HepG2 (cell line): ENCODE measurements at regions not wholly inside any gene's neighbourhood (a gene's known extent, or its start where the extent isn't known, plus 50 kb on each side); places are given as distances from the start of the nearest gene placed in this dataset.

ENCODE experiments used
- ELF1 ChIP-seq: sonication (generic); formaldehyde crosslinking; IDR thresholded peaks from 2 replicates; pipeline ENCODE4 v1.4.0; 2020; ENCODE audit warnings: missing genetic modification reagents
- EZH2 ChIP-seq: conservative IDR thresholded peaks from 2 replicates; pipeline ENCODE4 v1.6.1; 2012; ENCODE audit warnings: mild to moderate bottlenecking, low read depth, low read length, moderate library complexity
- PHF8 ChIP-seq: sonication (generic); formaldehyde crosslinking; IDR thresholded peaks from 2 replicates; pipeline ENCODE4 v1.5.0; 2020; ENCODE audit warnings: missing genetic modification reagents
- POLR2A ChIP-seq, 2 experiments: IDR thresholded peaks; 2 replicates each; pipeline ENCODE4 v1.6.1; 2011; ENCODE audit warnings: low read depth in 2 of 2, low read length in 2 of 2, mild to moderate bottlenecking in 1 of 2, moderate library complexity in 1 of 2; ENCODE audit not compliant: insufficient read depth in 1 of 2
- SIX4 ChIP-seq: sonication (generic); formaldehyde crosslinking; IDR thresholded peaks from 2 replicates; pipeline ENCODE4 v1.4.0; 2020; ENCODE audit warnings: missing genetic modification reagents
- ZNF468 ChIP-seq: sonication (generic); formaldehyde crosslinking; IDR thresholded peaks from 2 replicates; pipeline ENCODE4 v1.8.0; 2022; ENCODE audit warnings: mild to moderate bottlenecking, moderate library complexity, missing genetic modification reagents
- ZNF83 ChIP-seq: sonication (generic); formaldehyde crosslinking; IDR thresholded peaks from 2 replicates; pipeline ENCODE4 v1.4.0; 2020; ENCODE audit warnings: missing genetic modification reagents, mild to moderate bottlenecking, borderline replicate concordance
- TF ChIP-seq, protein P1 (sequence below): IDR thresholded peaks from 2 replicates; pipeline ENCODE4 v1.6.1; 2016; ENCODE audit warnings: low read depth, missing genetic modification reagents, missing compliant biosample characterization
- TF ChIP-seq, protein P2 (sequence below): sonication (generic); formaldehyde crosslinking; IDR thresholded peaks from 2 replicates; pipeline ENCODE4 v1.5.0; 2020; ENCODE audit warnings: mild to moderate bottlenecking, missing genetic modification reagents, moderate library complexity
- TF ChIP-seq, protein P3 (sequence below): sonication (generic); formaldehyde crosslinking; IDR thresholded peaks from 2 replicates; pipeline ENCODE4 v1.9.0; 2021; ENCODE audit warnings: missing genetic modification reagents, borderline replicate concordance

DNA sequence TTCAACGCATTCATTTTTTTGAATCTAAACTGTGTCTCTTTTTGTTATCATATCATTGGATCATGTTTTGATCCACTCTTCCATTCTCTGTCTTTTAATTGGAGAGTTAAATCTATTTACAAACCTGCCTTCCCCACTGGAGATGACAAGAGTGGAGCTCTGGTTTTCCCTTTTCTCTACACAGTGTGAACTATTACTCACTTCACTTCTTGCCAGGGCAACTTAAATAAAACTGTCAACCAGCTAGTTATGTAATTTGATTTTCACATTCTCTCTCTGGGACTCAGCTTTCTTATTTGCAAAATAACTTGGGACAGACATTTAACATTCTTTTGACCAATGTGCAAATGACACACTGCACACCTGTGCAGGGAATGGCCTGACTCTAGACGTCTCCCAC is 230.8 kb upstream of the CST7 start:
- TF ChIP-seq, protein P1, sequence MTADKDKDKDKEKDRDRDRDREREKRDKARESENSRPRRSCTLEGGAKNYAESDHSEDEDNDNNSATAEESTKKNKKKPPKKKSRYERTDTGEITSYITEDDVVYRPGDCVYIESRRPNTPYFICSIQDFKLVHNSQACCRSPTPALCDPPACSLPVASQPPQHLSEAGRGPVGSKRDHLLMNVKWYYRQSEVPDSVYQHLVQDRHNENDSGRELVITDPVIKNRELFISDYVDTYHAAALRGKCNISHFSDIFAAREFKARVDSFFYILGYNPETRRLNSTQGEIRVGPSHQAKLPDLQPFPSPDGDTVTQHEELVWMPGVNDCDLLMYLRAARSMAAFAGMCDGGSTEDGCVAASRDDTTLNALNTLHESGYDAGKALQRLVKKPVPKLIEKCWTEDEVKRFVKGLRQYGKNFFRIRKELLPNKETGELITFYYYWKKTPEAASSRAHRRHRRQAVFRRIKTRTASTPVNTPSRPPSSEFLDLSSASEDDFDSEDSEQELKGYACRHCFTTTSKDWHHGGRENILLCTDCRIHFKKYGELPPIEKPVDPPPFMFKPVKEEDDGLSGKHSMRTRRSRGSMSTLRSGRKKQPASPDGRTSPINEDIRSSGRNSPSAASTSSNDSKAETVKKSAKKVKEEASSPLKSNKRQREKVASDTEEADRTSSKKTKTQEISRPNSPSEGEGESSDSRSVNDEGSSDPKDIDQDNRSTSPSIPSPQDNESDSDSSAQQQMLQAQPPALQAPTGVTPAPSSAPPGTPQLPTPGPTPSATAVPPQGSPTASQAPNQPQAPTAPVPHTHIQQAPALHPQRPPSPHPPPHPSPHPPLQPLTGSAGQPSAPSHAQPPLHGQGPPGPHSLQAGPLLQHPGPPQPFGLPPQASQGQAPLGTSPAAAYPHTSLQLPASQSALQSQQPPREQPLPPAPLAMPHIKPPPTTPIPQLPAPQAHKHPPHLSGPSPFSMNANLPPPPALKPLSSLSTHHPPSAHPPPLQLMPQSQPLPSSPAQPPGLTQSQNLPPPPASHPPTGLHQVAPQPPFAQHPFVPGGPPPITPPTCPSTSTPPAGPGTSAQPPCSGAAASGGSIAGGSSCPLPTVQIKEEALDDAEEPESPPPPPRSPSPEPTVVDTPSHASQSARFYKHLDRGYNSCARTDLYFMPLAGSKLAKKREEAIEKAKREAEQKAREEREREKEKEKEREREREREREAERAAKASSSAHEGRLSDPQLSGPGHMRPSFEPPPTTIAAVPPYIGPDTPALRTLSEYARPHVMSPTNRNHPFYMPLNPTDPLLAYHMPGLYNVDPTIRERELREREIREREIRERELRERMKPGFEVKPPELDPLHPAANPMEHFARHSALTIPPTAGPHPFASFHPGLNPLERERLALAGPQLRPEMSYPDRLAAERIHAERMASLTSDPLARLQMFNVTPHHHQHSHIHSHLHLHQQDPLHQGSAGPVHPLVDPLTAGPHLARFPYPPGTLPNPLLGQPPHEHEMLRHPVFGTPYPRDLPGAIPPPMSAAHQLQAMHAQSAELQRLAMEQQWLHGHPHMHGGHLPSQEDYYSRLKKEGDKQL (CRISPR knock-in tag): no peak
- TF ChIP-seq, protein P2, sequence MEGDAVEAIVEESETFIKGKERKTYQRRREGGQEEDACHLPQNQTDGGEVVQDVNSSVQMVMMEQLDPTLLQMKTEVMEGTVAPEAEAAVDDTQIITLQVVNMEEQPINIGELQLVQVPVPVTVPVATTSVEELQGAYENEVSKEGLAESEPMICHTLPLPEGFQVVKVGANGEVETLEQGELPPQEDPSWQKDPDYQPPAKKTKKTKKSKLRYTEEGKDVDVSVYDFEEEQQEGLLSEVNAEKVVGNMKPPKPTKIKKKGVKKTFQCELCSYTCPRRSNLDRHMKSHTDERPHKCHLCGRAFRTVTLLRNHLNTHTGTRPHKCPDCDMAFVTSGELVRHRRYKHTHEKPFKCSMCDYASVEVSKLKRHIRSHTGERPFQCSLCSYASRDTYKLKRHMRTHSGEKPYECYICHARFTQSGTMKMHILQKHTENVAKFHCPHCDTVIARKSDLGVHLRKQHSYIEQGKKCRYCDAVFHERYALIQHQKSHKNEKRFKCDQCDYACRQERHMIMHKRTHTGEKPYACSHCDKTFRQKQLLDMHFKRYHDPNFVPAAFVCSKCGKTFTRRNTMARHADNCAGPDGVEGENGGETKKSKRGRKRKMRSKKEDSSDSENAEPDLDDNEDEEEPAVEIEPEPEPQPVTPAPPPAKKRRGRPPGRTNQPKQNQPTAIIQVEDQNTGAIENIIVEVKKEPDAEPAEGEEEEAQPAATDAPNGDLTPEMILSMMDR: no peak
- TF ChIP-seq ZNF468 (no peak), POLR2A (IDR thresholded peaks at IDR 0.05; ENCODE audit: insufficient read depth in 1 of 2, low read depth in 2 of 2, low read length in 2 of 2) (no peak), EZH2 (no peak), ELF1 (CRISPR knock-in tag) (no peak), SIX4 (CRISPR knock-in tag) (no peak), PHF8 (CRISPR knock-in tag) (no peak), ZNF83 (CRISPR knock-in tag) (no peak)
- TF ChIP-seq, protein P3, sequence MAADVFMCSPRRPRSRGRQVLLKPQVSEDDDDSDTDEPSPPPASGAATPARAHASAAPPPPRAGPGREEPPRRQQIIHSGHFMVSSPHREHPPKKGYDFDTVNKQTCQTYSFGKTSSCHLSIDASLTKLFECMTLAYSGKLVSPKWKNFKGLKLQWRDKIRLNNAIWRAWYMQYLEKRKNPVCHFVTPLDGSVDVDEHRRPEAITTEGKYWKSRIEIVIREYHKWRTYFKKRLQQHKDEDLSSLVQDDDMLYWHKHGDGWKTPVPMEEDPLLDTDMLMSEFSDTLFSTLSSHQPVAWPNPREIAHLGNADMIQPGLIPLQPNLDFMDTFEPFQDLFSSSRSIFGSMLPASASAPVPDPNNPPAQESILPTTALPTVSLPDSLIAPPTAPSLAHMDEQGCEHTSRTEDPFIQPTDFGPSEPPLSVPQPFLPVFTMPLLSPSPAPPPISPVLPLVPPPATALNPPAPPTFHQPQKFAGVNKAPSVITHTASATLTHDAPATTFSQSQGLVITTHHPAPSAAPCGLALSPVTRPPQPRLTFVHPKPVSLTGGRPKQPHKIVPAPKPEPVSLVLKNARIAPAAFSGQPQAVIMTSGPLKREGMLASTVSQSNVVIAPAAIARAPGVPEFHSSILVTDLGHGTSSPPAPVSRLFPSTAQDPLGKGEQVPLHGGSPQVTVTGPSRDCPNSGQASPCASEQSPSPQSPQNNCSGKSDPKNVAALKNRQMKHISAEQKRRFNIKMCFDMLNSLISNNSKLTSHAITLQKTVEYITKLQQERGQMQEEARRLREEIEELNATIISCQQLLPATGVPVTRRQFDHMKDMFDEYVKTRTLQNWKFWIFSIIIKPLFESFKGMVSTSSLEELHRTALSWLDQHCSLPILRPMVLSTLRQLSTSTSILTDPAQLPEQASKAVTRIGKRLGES (CRISPR knock-in tag): no peak
